VCaP (cell line): ENCODE measurements at regions not wholly inside any gene's neighbourhood (a gene's known extent, or its start where the extent isn't known, plus 50 kb on each side); places are given as distances from the start of the nearest gene placed in this dataset.
A peak's percentile ranks its signal among the peaks of the same experiment; 100 is the strongest.

Source experiments
- H3K27ac ChIP-seq: fragments of 450-650 bp; 2 replicates; pipeline ENCODE4 v1.5.1; 2017
- TF ChIP-seq, protein P1 (sequence below): fragments of 450-650 bp; conservative IDR thresholded peaks from 2 replicates; pipeline ENCODE4 v1.5.1; 2017; ENCODE audit warnings: mild to moderate bottlenecking, moderate library complexity

GRCh38 chr16:18050234-18050633 is 286.3 kb downstream of the NPIPA8 start:
- TF ChIP-seq, protein P1, sequence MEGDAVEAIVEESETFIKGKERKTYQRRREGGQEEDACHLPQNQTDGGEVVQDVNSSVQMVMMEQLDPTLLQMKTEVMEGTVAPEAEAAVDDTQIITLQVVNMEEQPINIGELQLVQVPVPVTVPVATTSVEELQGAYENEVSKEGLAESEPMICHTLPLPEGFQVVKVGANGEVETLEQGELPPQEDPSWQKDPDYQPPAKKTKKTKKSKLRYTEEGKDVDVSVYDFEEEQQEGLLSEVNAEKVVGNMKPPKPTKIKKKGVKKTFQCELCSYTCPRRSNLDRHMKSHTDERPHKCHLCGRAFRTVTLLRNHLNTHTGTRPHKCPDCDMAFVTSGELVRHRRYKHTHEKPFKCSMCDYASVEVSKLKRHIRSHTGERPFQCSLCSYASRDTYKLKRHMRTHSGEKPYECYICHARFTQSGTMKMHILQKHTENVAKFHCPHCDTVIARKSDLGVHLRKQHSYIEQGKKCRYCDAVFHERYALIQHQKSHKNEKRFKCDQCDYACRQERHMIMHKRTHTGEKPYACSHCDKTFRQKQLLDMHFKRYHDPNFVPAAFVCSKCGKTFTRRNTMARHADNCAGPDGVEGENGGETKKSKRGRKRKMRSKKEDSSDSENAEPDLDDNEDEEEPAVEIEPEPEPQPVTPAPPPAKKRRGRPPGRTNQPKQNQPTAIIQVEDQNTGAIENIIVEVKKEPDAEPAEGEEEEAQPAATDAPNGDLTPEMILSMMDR: no peak

DNA sequence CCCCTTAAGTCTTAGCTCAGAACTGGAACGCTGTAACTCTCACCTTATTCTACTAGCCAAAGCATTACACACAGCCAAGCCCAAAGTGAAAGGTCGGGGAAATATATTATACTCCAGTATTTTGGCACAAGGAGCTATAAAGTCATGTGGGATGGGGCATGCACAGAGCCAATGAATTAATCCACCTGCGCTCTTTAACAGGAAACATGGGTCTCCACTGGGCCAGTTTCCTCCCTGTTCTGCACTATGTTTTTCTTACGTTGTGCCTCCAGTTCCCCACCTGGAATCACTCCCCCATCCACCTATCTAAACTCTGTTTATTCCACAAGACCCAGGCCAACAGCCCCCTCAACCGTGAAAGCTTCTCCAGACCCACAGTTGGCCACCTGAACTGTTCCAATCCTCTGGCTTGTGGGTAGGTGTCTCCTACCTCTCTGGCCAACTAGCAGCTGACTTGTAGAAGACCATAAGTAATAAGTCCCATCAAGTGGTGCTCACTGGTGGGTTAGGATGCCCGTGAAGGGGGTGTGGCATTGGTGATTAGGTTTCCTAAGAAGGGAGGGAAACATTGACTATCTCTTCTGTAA is 286.9 kb downstream of the NPIPA8 start:
- no peak overlapping the region for H3K27ac ChIP-seq
- TF ChIP-seq, protein P1: no peak

More at GRCh38 chr16:18050234-18050633, 286.3 kb downstream of the NPIPA8 start:
- H3K27ac ChIP-seq: no peak overlapping the region

DNA sequence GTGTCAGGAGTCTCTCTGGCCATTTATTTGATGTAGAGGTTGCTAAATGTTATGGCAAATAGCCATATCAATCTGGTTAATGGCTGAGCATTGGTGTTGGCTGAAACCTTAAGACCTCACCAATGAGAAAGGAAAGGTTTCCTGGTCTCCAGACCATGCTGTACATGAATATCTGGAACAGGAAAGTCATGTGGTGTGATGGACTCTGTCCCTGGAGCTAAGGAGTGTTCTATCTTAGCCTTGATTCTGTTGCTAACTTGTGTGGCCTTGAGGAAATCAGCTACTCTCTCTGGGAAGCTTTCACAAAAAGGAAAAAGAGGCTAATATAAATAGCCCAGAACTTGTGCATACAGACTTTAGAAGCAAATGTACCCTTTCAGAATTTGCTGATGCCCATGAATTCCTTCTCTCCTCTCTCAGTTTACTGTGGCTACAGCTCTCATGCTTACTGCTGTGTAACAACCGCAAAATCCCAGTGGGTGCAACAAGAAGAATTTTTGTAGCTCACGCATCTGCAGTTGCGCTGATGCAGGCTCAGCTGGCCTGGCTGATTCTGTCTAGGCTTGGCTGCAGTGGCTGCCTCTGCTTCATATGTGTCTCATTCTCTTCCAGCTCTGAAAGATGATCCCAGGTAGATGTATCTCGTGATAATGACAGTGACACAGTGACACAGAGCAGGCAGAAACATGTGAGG is 287.5 kb downstream of the NPIPA8 start:
- no peak overlapping the region for H3K27ac ChIP-seq
- TF ChIP-seq, protein P1: no peak

- H3K27ac ChIP-seq: no peak overlapping the region
- TF ChIP-seq, protein P1: no peak
Measured at GRCh38 chr16:18047761-18048160, 288.8 kb downstream of the NPIPA8 start.

- TF ChIP-seq, protein P1: no peak
- no peak overlapping the region for H3K27ac ChIP-seq
Measured at GRCh38 chr16:18045356-18045755, 291.2 kb downstream of the NPIPA8 start.

DNA sequence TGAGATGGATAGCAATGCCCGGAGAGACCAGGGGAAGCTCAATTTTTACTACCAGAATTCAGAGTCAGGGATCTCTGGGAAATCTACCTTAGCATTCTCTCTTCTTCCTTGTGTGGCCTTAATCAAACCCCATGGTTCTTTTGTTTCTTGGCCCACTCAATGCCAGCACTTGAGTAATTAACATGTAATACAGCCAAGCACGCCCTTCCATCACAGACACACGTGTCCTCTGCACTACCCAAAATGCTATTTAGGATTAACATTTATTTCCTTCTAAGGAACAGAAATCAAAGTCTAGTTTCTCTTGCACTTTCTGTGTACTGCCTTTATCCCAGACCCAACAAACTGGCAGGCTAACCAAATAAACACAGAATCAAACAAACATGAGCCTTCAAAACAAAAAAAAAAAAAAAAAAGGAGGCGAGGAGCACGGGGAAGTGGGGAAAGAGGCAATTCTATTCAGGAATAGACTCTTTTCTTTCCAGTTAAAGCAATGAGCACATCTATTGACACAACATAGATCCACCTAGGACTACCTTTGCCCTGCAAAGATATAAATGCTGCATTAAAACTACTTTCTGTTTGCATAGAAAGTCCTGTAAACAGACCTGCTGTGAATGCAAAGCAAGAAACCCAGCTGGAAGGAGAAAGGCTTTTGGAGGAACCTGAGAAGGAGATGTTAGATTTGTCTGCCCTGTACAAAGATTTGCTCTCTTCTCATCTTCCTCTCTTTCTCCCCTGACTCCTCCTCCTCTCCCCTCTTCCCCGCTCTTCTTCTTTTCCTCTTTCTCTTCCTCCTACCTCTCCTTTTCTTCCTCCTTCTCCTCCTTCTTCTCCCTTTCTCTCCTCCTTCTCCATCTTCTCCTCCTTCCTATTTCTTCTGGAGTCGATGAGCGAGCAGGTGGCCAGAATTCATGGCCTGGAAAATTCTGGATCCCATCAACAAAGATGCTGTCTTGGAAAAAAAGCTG is 294.4 kb downstream of the NPIPA8 start:
- TF ChIP-seq, protein P1: no peak
- H3K27ac ChIP-seq: peak overlapping the region; percentile 41

GRCh38 chr16:18039931-18040330 is 296.6 kb downstream of the NPIPA8 start:
- H3K27ac ChIP-seq: no peak overlapping the region
- TF ChIP-seq, protein P1: no peak
